HL-60 (cell line): ENCODE measurements at regions not wholly inside any gene's neighbourhood (a gene's known extent, or its start where the extent isn't known, plus 50 kb on each side); places are given as distances from the start of the nearest gene placed in this dataset.
"Not testable (repeated sequence)": the region's sequence is repeated elsewhere in the genome, so short reads cannot be mapped to it uniquely, and the experiment has no call there.

Experiments
- DNase-seq, 2 experiments: peaks; one replicate each; pipeline ENCODE4 v3.0.0-alpha.2; 2010 to 2020; ENCODE audit warnings: low read depth in 1 of 2, low spot score in 1 of 2
- H3K27ac ChIP-seq: fragments of 250-450 bp; sonication (Bioruptor Pico); replicated peaks from 2 replicates; pipeline ENCODE4 v1.5.1; 2020; ENCODE audit warnings: mild to moderate bottlenecking, moderate library complexity
- H3K27me3 ChIP-seq: fragments of 250-450 bp; sonication (Bioruptor Pico); 2 replicates; pipeline ENCODE4 v1.5.1; 2021; ENCODE audit warnings: mild to moderate bottlenecking, moderate library complexity; ENCODE audit not compliant: insufficient read depth, poor library complexity, severe bottlenecking
- H3K4me3 ChIP-seq: replicated peaks from 2 replicates; pipeline ENCODE4 v1.5.1; 2011; ENCODE audit warnings: mild to moderate bottlenecking, control low read depth, low read length; ENCODE audit not compliant: insufficient read depth
- CTCF ChIP-seq: IDR thresholded peaks from one replicate; pipeline ENCODE4 v1.5.1; 2011; ENCODE audit warnings: low read length, control low read depth, inconsistent platforms; ENCODE audit not compliant: insufficient read depth
- GABPA ChIP-seq: IDR thresholded peaks from 2 replicates; pipeline ENCODE4 v1.6.1; 2012; ENCODE audit warnings: low read depth
- POLR2AphosphoS5 ChIP-seq: IDR thresholded peaks from 2 replicates; pipeline ENCODE4 v1.6.1; 2012; ENCODE audit warnings: low read depth
- SPI1 ChIP-seq: IDR thresholded peaks from 2 replicates; pipeline ENCODE4 v1.6.1; 2012; ENCODE audit warnings: low read depth, mild to moderate bottlenecking, borderline replicate concordance
- TF ChIP-seq, protein P1 (sequence below): IDR thresholded peaks from 2 replicates; pipeline ENCODE4 v1.6.1; 2012; ENCODE audit warnings: low read depth; ENCODE audit not compliant: insufficient replicate concordance

GRCh38 chr6:69542494-69542893 lies 254.3 kb downstream of the LMBRD1 start:
- no peak for TF ChIP-seq GABPA
- TF ChIP-seq POLR2AphosphoS5, result no peak
- TF ChIP-seq, protein P1, sequence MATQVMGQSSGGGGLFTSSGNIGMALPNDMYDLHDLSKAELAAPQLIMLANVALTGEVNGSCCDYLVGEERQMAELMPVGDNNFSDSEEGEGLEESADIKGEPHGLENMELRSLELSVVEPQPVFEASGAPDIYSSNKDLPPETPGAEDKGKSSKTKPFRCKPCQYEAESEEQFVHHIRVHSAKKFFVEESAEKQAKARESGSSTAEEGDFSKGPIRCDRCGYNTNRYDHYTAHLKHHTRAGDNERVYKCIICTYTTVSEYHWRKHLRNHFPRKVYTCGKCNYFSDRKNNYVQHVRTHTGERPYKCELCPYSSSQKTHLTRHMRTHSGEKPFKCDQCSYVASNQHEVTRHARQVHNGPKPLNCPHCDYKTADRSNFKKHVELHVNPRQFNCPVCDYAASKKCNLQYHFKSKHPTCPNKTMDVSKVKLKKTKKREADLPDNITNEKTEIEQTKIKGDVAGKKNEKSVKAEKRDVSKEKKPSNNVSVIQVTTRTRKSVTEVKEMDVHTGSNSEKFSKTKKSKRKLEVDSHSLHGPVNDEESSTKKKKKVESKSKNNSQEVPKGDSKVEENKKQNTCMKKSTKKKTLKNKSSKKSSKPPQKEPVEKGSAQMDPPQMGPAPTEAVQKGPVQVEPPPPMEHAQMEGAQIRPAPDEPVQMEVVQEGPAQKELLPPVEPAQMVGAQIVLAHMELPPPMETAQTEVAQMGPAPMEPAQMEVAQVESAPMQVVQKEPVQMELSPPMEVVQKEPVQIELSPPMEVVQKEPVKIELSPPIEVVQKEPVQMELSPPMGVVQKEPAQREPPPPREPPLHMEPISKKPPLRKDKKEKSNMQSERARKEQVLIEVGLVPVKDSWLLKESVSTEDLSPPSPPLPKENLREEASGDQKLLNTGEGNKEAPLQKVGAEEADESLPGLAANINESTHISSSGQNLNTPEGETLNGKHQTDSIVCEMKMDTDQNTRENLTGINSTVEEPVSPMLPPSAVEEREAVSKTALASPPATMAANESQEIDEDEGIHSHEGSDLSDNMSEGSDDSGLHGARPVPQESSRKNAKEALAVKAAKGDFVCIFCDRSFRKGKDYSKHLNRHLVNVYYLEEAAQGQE, result no peak
- TF ChIP-seq SPI1, result no peak
- no peak for TF ChIP-seq CTCF
- Histone ChIP-seq H3K4me3 (no peak overlapping the region), H3K27ac (no peak overlapping the region), H3K27me3 (no peaks in the 10 kb centered on the region)
- DNase-seq, result no peak

- H3K27me3 ChIP-seq, result no peaks in the 10 kb centered on the region
- no peak overlapping the region for H3K4me3 ChIP-seq
- DNase-seq, result no peak
- TF ChIP-seq CTCF, result no peak
- no peak for TF ChIP-seq SPI1
- no peak for TF ChIP-seq GABPA
- H3K27ac ChIP-seq, result no peak overlapping the region
These were observed 268.8 kb downstream of the LMBRD1 start for GRCh38 chr6:69527921-69528476.

- not testable (repeated sequence) for H3K4me3 ChIP-seq, H3K27ac ChIP-seq, H3K27me3 ChIP-seq, DNase-seq
These were observed 281.3 kb downstream of the LMBRD1 start for GRCh38 chr6:69515480-69515879.

- no peaks in the 10 kb centered on the region for H3K27me3 ChIP-seq
- DNase-seq, result no peak
- TF ChIP-seq GABPA (no peak), POLR2AphosphoS5 (no peak), SPI1 (no peak), CTCF (no peak)
- TF ChIP-seq, protein P1, result no peak
- H3K4me3 ChIP-seq, result no peak overlapping the region
- no peak overlapping the region for H3K27ac ChIP-seq
These were observed 302.2 kb downstream of the LMBRD1 start for GRCh38 chr6:69494595-69494994.
